HCT116 (cell line): ENCODE measurements at regions not wholly inside any gene's neighbourhood (a gene's known extent, or its start where the extent isn't known, plus 50 kb on each side); places are given as distances from the start of the nearest gene placed in this dataset.

Source experiments
- ATAC-seq: fragments of 200-7000 bp; cut with Tn5 transposase; 2 replicates; pipeline ENCODE4 v1.9.1; 2020; ENCODE audit warnings: mild to moderate bottlenecking, moderate library complexity
- BruUV-seq: library from RNA; stranded (reverse); fragments of 400-500 nt; replicated peaks from 2 replicates; lab custom pipeline; 2021; lab: Mats Ljungman, UMichigan
- CTCF ChIA-PET: fragments of 300-600 bp; sonication (Branson Sonifier 250); formaldehyde crosslinking; loops from one replicate; lab custom pipeline; 2021; ENCODE audit warnings: antibody characterized with exemption; lab: Charles Lee
- POLR2A ChIA-PET: fragments of 300-600, 350-600 bp; sonication (Branson Sonifier 250); formaldehyde crosslinking; loops from one replicate; lab custom pipeline; 2021; ENCODE audit warnings: antibody characterized with exemption; lab: Charles Lee
- RAD21 ChIA-PET, 2 experiments: fragments of 300-600 bp; sonication (Branson Sonifier 250); formaldehyde crosslinking; loops; one replicate each; lab custom pipeline; 2023; ENCODE audit warnings: low total read pairs in 2 of 2; ENCODE audit not compliant: uncharacterized antibody in 2 of 2, unreplicated experiment in 2 of 2, low non-redundant PET in 1 of 2; lab: Charles Lee
- DNase-seq: peaks from one replicate; pipeline ENCODE4 v3.0.0-alpha.2; 2010; ENCODE audit warnings: low read depth, low spot score
- H2AFZ ChIP-seq: fragments of 200-600 bp; shearing (Covaris generic), sonication (generic); 2 replicates; pipeline ENCODE4 v1.6.1; 2017; ENCODE audit warnings: low read depth, mixed run types, mixed read lengths, antibody characterized with exemption, low read length; ENCODE audit not compliant: poor library complexity, severe bottlenecking
- H3K27ac ChIP-seq: 2 replicates; pipeline ENCODE4 v1.5.1; 2012; ENCODE audit warnings: low read depth, low read length
- H3K27me3 ChIP-seq: fragments of 200-600 bp; sonication (generic); 2 replicates; pipeline ENCODE4 v1.6.1; 2016; ENCODE audit warnings: mixed run types, low read length, mixed read lengths; ENCODE audit not compliant: insufficient read depth
- H3K36me3 ChIP-seq, 2 experiments: fragments of 200-500 bp in 1 of 2; fragments of 200-600 bp in 1 of 2; sonication (Bioruptor generic) in 1 of 2; sonication (generic) in 1 of 2; 2 replicates each; pipeline versions ENCODE4 v1.5.1 to v1.6.1; 2014 to 2016; ENCODE audit warnings: low read length in 2 of 2, inconsistent platforms in 1 of 2, mixed read lengths in 1 of 2, mixed run types in 1 of 2; ENCODE audit not compliant: insufficient read depth in 2 of 2, control insufficient read depth in 1 of 2
- H3K4me1 ChIP-seq, 2 experiments: fragments of 200-600 bp in 1 of 2; sonication (generic) in 1 of 2; 2 replicates each; pipeline versions ENCODE4 v1.5.1 to v1.6.1; 2012 to 2017; ENCODE audit warnings: low read length in 2 of 2, inconsistent platforms in 1 of 2, mild to moderate bottlenecking in 1 of 2, mixed read lengths in 1 of 2, mixed run types in 1 of 2, moderate library complexity in 1 of 2; ENCODE audit not compliant: insufficient read depth in 2 of 2, control insufficient read depth in 1 of 2
- H3K4me2 ChIP-seq: fragments of 200-600 bp; sonication (generic); 2 replicates; pipeline ENCODE4 v1.6.1; 2017; ENCODE audit warnings: mixed run types, low read length, mixed read lengths
- H3K4me3 ChIP-seq, 2 experiments: fragments of 200-600 bp in 1 of 2; sonication (generic) in 1 of 2; replicated peaks in 1 of 2; 2 replicates each; pipeline ENCODE4 v1.5.1; 2011 to 2016; ENCODE audit warnings: low read length in 2 of 2, control low read depth in 1 of 2, low read depth in 1 of 2, mild to moderate bottlenecking in 1 of 2, mixed read lengths in 1 of 2, mixed run types in 1 of 2
- H3K79me2 ChIP-seq: fragments of 200-600 bp; sonication (generic); 2 replicates; pipeline ENCODE4 v1.6.1; 2017; ENCODE audit warnings: mild to moderate bottlenecking, mixed run types, low read length, moderate library complexity, mixed read lengths; ENCODE audit not compliant: insufficient read depth
- H3K9ac ChIP-seq: fragments of 200-600 bp; sonication (generic); 2 replicates; pipeline ENCODE4 v1.6.1; 2016; ENCODE audit warnings: low read length, mixed read lengths
- H3K9me2 ChIP-seq: fragments of 200-600 bp; sonication (generic), shearing (Covaris generic); 2 replicates; pipeline ENCODE4 v1.6.1; 2017; ENCODE audit warnings: mixed run types, mild to moderate bottlenecking, moderate library complexity; ENCODE audit not compliant: insufficient read depth
- H3K9me3 ChIP-seq, 2 experiments: fragments of 200-500 bp in 1 of 2; fragments of 200-600 bp in 1 of 2; sonication (Bioruptor generic) in 1 of 2; sonication (generic) in 1 of 2; 2 replicates each; pipeline ENCODE4 v1.6.1; 2014 to 2017; ENCODE audit warnings: low read length in 2 of 2, mixed read lengths in 2 of 2, inconsistent platforms in 1 of 2, low read depth in 1 of 2, mild to moderate bottlenecking in 1 of 2, mixed run types in 1 of 2, moderate library complexity in 1 of 2; ENCODE audit not compliant: control insufficient read depth in 1 of 2, insufficient read depth in 1 of 2
- H4K20me1 ChIP-seq: fragments of 200-600 bp; sonication (generic), shearing (Covaris generic); 2 replicates; pipeline ENCODE4 v1.6.1; 2017; ENCODE audit warnings: mixed run types, mild to moderate bottlenecking, moderate library complexity; ENCODE audit not compliant: insufficient read depth
- CEBPB ChIP-seq: IDR thresholded peaks from 2 replicates; pipeline ENCODE4 v1.6.1; 2012; ENCODE audit warnings: low read depth
- CTCF ChIP-seq, 3 experiments: fragments of 200-600 bp in 1 of 3; sonication (generic) in 1 of 3; IDR thresholded peaks in 2 of 3; conservative IDR thresholded peaks in 1 of 3; 2 replicates each; pipeline ENCODE4 v1.5.1; 2012 to 2017; ENCODE audit warnings: low read depth in 2 of 3, low read length in 2 of 3, antibody characterized with exemption in 1 of 3, borderline replicate concordance in 1 of 3, control low read depth in 1 of 3, mild to moderate bottlenecking in 1 of 3, mixed read lengths in 1 of 3, mixed run types in 1 of 3, moderate library complexity in 1 of 3; ENCODE audit not compliant: insufficient read depth in 1 of 3
- ELF1 ChIP-seq: IDR thresholded peaks from 2 replicates; pipeline ENCODE4 v1.6.1; 2012; ENCODE audit warnings: low read depth, borderline replicate concordance
- EZH2 ChIP-seq: fragments of 200-600 bp; sonication (generic); IDR thresholded peaks from 2 replicates; pipeline ENCODE4 v1.6.1; 2017; ENCODE audit warnings: antibody characterized with exemption, mixed run types
- FOSL1 ChIP-seq: IDR thresholded peaks from 2 replicates; pipeline ENCODE4 v1.6.1; 2012; ENCODE audit warnings: low read depth
- POLR2A ChIP-seq: IDR thresholded peaks from 2 replicates; pipeline ENCODE4 v1.7.0; 2011; ENCODE audit warnings: borderline replicate concordance; ENCODE audit not compliant: insufficient read depth, insufficient read length; ENCODE audit errors: extremely low read depth
- REST ChIP-seq: IDR thresholded peaks from 2 replicates; pipeline ENCODE4 v1.6.1; 2012; ENCODE audit warnings: low read depth
- intact Hi-C: fragments of 100-400 bp; cut with micrococcal nuclease; formaldehyde crosslinking; loops from 2 replicates; pipeline ENCODE4 v1.10.0; 2022

GRCh38 chrX:82764521-82764920 is 743.6 kb upstream of the POU3F4 start:
- TF ChIP-seq ELF1 = no peak
- TF ChIP-seq FOSL1 = no peak
- no peaks in the 10 kb centered on the region for H3K36me3 ChIP-seq
- no peak overlapping the region for H2AFZ ChIP-seq
- intact Hi-C loops = no loop called here
- H4K20me1 ChIP-seq = no peaks in the 10 kb centered on the region
- no TSS peak for BruUV-seq
- no peak for ATAC-seq
- H3K4me2 ChIP-seq = no peak overlapping the region
- no peaks in the 10 kb centered on the region for H3K9me2 ChIP-seq
- no peak for DNase-seq
- no peak overlapping the region for H3K27ac ChIP-seq
- H3K9ac ChIP-seq = no peak overlapping the region
- ChIA-PET RAD21 (no interaction called here), CTCF (no interaction called here), POLR2A (no interaction called here)
- no peak overlapping the region for H3K4me3 ChIP-seq
- H3K4me1 ChIP-seq = no peaks in the 10 kb centered on the region
- no peaks in the 10 kb centered on the region for H3K79me2 ChIP-seq
- no peaks in the 10 kb centered on the region for H3K27me3 ChIP-seq
- no peaks in the 10 kb centered on the region for H3K9me3 ChIP-seq

- no peaks in the 10 kb centered on the region for H3K27me3 ChIP-seq
- ChIA-PET CTCF (no interaction called here), POLR2A (no interaction called here), RAD21 (no interaction called here)
- H3K9me2 ChIP-seq = no peaks in the 10 kb centered on the region
- no peak overlapping the region for H3K27ac ChIP-seq
- no peak overlapping the region for H3K4me3 ChIP-seq
- no peak for TF ChIP-seq CEBPB
- no peak for TF ChIP-seq FOSL1
- TF ChIP-seq CTCF (IDR thresholded peaks at IDR 0.05 in 2 of 3, conservative IDR thresholded peaks at IDR 0.05 in 1 of 3; ENCODE audit: borderline replicate concordance in 1 of 3, insufficient read depth in 1 of 3, low read depth in 2 of 3, low read length in 2 of 3) = no peak
- no peak for TF ChIP-seq EZH2
- TF ChIP-seq REST = no peak
- no peak for TF ChIP-seq POLR2A
- ATAC-seq (no peak), DNase-seq (no peak)
- H3K36me3 ChIP-seq = no peaks in the 10 kb centered on the region
- no peak overlapping the region for H2AFZ ChIP-seq
- no peaks in the 10 kb centered on the region for H3K79me2 ChIP-seq
- no TSS peak for BruUV-seq
- H4K20me1 ChIP-seq = no peaks in the 10 kb centered on the region
- no peak overlapping the region for H3K9ac ChIP-seq
- no peak overlapping the region for H3K4me2 ChIP-seq
- intact Hi-C loops = no loop called here
- no peaks in the 10 kb centered on the region for H3K4me1 ChIP-seq
- no peaks in the 10 kb centered on the region for H3K9me3 ChIP-seq
Measured at GRCh38 chrX:82765811-82766210, 742.3 kb upstream of the POU3F4 start.
